SK-N-DZ (cell line): ENCODE measurements at regions not wholly inside any gene's neighbourhood (a gene's known extent, or its start where the extent isn't known, plus 50 kb on each side); places are given as distances from the start of the nearest gene placed in this dataset.

Source experiments
- DNase-seq: peaks from one replicate; pipeline ENCODE4 v3.0.0-alpha.2; 2015; ENCODE audit warnings: low spot score

DNA sequence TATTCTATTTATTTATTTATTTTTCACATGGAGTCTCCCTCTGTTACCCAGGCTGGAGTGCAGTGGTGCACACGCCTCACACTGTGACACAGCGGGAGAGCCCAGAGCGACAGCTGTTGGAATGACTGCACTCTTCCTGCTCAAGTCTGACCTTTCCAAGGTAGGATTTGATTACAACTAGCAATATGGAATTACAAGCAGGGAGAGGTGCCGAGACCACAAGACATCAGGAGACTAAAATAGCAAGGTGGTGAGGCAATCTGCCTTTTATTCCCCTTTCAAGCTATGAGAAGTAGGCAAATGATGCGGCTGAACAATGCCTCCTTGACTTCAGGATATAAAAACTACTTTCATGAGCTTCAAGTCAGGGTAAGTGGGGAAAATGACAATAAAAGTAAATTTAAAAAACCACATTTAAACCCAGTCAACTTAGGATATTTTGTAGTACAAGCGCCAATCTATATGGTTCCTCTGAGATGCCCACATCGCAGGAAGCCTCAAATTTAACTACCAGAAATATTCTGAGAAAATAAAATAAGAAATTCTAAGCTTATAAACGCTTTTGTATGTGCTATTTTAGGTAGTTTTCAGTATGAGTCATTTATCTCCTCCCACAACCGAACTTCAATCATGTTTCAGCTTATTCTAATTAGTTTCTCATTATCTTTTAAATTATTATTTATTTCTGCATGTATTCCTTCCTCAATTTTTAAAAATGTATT lies 146.9 kb upstream of the SGK1 start:
- no peak for DNase-seq

DNA sequence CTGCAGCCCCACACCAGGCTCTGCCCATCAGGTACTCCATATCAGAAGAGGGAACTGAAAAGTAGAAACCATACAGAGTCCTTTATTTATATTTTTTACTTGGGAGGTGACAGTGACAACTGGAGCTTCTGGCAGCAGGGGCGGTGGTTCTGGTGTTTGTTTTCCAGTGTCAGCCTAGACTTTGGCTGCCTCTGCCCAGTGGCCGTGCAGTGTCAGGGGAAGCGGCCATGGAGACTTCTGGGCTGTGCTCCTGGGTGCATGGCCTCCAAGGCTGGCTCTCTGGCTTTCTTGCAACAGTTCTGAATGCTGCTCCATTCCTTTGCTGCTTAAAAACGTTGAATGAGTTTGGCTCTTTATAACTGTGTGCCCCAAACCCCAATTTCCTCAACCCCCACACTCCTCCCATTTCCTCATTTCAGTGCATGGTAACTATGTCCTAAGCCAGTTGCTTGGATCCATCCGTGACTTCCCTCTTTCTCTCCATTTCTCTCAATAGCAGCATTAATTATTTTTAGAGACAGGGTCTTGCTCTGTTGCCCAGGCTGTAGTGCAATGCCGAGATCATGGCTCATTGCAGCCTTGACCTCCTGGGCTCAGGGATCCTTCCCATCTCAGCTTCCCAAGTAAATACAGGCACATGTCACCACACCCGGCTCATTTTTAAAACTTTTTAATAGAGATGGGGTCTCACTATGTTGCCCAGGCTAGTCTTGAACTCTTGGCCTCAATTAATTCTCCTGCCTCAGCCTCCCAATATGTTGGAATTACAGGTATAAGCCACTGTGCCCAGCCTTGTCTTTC lies 141.1 kb upstream of the SGK1 start:
- DNase-seq = no peak

DNA sequence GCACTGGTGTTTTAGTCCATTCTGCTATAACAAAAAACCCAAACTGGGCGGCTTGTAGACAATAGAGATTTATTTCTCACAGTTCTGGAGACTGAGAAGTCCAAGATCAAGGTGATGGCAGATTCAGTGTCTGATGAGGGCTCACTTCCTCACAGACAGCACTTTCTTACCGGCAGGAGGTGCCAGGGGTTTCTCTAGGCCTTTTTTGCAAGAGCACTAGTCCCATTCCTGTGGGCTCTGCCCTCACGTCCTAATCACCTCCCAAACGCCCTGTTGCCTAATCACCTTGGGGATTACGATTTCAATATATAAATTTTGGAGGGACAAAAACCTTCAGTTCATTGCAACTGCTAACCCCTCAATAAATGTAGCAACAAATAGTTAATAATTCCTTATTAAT lies 140.0 kb upstream of the SGK1 start:
- DNase-seq = no peak

DNA sequence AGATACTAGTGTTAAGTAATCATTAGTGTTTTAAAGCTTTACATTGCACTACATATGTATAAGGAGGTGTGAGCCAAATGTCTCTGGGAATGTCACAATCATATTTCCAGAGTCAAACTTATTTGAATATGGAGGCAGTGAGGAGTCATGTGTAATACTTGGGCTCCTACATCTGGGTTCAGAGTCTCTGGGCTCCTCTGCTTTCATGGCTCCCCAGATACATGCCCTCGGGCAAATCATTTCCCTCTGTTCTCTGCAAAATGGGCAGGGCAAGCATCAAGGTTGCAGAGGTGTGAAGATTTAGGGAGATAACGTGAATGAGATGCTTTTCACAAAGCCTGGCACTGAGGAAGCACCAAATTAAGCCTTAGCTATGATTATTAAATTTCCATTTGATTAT lies 138.3 kb upstream of the SGK1 start:
- no peak for DNase-seq

- DNase-seq = no peak
These were observed 137.4 kb upstream of the SGK1 start for GRCh38 chr6:134455319-134455718.

GRCh38 chr6:134454794-134455193 lies 136.9 kb upstream of the SGK1 start:
- DNase-seq = no peak

DNA sequence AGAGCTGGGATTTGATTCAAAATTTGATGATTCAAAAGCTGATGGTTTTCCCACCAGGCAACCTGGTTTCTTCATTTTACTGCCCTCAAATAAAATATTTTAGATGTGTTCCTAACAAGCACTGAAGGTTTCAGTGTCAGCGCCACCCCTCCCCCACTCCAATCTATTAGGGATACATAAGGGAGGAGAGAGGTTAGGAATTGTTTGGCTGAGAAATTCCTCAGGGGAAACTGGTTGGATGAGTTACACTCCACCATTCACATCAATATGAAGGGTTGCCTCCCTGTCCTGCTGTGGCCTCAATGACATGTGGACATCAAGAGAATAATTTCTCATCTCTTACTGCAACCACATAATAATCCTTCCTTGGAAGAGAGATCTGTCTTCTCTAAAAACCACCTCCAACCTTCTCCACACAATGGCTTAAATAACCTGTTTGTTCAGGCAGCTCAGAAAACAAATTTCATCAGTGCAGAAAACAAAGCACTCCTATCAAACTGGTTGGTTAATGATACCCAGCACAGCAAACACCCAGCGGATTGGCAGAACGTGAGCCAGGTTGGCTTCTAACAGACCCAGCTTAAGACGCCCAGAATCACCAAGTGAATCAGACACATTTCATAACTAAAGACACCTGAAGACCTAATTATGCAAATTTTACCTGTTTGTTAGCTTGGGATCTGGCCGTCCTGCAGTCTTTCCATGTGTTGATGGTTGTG lies 136.0 kb upstream of the SGK1 start:
- DNase-seq = no peak

GRCh38 chr6:134452906-134453305 lies 135.0 kb upstream of the SGK1 start:
- DNase-seq = no peak

DNA sequence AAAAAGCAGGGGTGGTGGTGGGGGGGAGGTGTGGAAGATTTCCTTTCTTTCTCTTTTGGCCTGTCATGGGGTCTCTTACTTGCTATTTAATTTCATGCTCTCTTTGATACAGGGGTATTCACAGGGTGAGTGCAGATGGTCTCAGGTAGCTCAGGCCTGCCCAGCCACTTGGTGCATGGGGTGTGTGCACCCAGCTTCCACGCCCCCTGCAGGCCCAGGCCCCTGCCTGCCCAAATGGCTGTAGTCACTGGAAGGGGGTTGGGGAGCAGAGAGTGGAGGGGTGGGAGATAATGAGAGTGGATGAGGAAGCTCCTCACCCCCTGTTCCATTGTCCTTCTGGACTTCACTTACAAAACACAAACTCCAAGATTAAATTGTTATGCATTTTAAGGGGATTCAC lies 133.6 kb upstream of the SGK1 start:
- no peak for DNase-seq

DNA sequence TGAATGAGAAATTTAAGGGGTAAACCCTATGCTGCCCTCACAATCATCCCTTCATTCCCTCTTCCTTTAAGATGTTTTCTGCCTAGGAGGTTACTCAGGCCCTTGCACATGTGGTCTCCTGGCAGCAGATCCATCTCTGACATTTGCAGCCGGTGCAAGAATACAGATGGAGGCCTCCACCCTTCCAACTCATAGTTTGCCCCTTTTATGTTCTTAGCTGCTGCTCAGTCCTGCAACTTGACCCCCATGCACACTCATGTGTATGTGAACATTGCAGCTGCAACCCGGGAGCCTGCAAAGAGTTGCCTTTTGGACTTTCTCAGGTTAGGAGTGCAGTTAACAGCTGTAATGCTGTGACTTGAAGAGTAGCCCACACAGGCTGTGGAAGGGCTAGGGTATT lies 131.9 kb upstream of the SGK1 start:
- no peak for DNase-seq

DNA sequence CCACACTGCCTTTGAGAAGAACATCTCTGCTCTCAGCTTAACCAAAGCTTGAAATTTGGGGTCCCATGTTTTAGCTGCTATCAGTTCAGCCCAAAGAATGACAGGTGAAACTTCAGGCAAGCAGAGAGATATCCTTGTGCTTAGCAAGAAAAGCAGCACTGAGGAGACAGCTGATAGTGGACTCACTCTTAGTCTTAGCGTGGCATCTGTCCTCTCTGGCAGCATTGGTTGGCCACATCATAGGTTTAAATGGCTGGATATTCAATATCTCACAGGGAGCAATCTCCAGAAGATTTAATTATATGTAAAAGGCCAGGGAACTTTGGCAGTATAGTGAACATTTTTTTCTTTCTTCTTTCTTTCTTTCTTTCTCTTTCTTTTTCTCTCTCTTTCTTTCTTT lies 131.1 kb upstream of the SGK1 start:
- DNase-seq = no peak

DNA sequence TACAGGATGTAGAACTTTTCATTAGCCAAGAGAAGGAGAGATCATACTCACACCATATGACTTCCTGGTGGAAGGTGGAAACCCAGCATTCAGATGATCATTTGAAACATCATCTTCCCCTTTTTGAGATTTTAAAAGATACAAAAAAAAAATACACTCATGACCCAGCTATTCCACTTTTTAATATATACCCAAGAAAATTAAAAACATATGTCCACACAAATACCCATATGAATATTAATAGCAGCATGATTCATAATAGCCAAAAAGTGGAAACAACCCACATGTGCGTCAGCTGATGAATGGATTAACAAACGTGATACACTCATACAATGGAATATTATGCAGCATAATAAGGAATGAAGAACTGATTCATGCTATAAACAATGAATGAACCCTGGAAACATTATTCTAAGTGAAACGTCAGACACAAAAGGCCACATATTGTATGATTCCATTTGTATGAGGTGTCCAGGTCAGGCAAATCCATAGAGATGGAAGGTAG lies 130.0 kb upstream of the SGK1 start:
- no peak for DNase-seq

- no peak for DNase-seq
These were observed 129.5 kb upstream of the SGK1 start for GRCh38 chr6:134447423-134447822.

DNA sequence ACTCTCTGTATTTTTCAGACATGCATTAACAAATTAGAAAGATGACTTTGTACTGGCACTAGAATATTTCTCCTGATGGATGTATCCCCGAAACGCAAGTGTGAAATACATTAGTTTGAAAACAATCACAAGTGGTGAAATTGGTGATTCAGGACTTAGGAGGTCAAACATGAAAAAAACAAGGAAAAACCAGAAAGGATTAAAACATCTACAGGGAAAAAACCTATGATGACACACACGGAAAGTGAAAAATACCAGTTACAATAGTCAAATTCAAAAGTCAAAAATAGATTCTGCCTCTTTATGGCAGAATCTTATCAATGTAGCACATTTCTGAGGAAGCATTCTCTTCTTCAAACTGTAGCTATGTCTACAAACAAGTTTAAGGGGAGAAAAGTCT lies 129.0 kb upstream of the SGK1 start:
- DNase-seq = no peak

- no peak for DNase-seq
These were observed 128.4 kb upstream of the SGK1 start for GRCh38 chr6:134446218-134446848.

DNA sequence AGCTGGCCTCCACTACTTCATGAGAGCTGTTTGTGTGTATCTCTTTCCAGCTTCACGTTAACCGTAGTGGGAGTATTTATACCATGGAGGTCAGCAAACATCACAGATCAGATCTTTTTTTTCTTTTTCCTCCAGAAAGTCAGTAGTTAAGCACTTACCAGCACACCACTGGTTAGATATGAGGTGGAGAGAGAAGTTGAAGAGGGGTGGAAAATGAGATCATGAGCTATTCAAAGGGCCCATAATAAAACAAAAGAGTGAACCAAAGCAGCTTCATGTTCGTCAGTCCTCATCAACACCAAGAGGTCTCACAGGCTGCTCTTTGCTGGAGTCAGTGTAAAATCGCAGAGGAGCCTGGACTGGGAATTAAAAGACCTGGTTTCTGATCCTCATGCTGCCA lies 125.1 kb upstream of the SGK1 start:
- DNase-seq = no peak

DNA sequence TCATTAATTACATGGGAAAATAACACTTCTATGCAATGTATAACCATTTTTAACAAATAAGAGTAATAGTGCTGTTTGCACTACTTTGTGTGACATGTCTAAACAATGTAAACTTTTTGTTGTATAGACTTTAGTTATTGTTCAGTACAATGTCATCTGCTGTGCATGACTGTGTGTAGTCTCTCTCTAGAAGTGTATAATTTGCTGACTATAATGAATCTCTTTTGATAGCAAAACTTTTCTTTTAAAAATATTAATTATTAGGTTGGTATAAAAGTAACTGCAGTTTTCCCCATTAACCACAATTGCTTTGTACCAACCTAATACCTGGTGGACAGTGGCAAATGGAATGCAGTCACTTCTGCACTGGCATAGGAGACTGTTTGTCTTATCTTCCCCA lies 124.2 kb upstream of the SGK1 start:
- DNase-seq = no peak

GRCh38 chr6:134438837-134439236 lies 120.9 kb upstream of the SGK1 start:
- DNase-seq = no peak

DNA sequence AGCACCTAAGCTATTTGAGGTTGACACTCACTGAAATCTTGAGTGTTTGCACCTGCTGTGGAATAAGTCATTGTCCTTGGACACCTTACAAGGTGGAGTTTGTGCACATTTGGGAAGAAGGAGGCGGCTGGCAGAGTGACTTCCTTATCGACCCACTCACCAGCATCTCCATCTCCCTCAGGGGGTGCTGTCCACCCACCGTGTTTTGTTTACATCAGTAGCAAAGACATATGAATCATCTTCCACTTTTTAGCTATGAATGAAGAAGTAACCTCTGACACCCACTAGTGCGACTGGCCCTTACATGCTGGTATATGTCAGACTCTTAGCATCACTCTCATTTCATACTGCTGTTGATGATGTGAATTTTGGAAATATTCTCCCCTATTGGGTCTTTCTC lies 119.5 kb upstream of the SGK1 start:
- DNase-seq = no peak

DNA sequence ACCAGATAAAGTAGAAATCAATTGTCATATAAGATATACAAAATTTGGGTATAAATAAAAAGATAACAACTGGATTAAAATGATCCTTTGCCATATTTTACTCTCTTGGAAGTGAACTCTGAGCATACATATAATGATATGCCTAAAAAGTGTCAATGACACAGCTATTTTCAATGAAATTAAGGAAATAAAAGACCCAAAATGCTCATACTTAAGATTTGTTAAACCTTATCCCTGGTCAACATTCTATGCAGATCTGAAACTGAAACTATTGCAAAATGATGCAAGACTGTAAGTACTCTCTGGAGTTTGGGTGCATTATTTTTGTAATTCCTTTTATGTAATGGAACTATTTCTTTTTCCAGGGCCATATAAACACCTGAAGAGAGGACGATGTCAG lies 119.0 kb upstream of the SGK1 start:
- DNase-seq = no peak

- no peak for DNase-seq
These were observed 118.4 kb upstream of the SGK1 start for GRCh38 chr6:134436281-134436815.

DNA sequence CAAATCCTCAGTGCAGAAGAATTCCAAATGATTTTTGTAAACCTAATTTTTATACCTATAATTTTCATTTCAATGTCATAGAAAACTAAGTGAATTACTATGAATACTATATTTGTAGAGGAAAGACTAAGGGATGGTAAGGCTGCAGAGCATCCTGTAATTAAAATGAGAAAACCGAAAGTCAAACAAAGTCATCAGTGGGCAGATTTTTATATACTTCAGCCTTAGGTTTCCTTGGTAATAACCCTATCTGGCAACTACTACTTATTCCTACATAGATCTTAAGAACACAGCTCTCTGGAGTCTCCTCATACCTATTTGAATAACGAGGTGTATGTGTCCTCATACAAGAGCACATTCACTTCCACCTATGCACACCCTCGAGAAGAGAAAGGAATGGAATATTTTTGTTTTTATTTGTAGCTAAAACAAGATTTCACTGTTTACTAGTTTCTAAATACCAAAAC lies 117.9 kb upstream of the SGK1 start:
- no peak for DNase-seq
